Colon (tissue), 2 donors: ENCODE measurements at regions not wholly inside any gene's neighbourhood (a gene's known extent, or its start where the extent isn't known, plus 50 kb on each side); places are given as distances from the start of the nearest gene placed in this dataset.

Experiments used
- FAIRE-seq: peaks from 2 replicates; lab custom pipeline; 2012; peaks lifted over from hg19 to GRCh38; lab: Jason Lieb, UNC
- donor health status: control.
- donor health status: control.

DNA sequence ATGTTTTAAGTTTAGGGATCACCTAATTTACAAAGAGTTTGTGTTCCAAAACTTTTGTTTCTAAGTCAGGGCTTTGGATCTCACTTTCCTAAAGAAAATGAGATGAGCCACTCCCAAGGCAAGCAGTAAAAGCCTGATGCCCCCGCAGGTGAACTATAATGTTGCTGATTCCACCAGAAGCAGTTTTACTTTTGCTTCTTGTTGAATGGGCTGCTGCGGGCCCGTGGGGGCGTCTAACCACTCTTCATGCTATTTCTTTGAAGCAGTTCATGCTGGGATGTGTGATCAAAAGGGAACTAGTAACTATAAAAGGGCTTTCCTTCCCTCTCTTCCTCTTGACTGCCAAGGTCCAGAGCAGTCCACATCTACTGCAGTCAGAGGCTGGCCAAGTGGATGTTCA lies 118.7 kb upstream of the NEBL start:
- FAIRE-seq = no peak

DNA sequence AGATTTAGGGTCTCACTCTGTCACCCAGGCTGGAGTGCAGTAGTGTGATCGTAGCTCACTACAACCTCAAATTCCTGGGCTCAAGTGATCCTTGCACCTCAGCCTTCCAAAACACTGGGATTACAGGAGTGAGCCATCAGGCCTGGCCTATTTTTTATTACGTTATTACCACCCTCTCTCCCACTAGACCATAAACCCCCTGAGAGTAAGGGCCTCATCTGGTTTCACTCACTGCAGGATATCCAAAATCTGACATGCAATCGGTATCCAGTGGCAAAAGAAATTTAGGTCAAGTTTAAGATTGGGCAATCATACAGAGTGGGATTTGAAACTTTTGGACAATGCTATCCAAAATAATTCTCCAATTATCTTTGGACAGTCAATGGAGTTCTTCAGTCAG lies 117.0 kb upstream of the NEBL start:
- FAIRE-seq = no peak

DNA sequence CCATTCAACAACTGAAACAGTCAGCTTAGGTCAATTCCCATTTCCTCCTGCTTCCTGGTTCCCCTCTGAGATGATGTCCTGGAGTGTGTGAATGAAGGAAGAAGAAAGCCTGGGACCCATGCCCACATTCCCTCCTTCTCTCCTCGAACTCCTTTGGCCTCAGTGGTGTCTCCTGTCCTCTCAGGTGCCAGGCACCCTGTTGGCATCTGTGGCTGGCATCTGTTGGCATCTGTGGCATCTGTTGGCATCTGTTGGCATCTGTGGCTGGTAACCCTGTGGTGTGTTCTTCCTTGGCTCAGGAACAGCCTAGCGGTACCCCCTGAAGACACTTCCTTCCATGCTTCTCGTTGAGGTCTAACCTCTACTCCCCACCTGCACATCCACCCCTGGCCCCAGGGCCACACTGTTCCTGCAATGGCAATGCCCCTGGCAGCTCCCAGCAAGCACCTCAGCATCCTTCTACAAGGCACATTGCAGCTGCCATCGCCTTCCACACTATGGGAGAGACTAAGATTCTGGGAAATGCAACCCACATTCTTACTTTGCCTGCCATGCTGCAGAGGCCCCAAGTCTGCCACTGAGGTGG lies 114.4 kb upstream of the NEBL start:
- no peak for FAIRE-seq

DNA sequence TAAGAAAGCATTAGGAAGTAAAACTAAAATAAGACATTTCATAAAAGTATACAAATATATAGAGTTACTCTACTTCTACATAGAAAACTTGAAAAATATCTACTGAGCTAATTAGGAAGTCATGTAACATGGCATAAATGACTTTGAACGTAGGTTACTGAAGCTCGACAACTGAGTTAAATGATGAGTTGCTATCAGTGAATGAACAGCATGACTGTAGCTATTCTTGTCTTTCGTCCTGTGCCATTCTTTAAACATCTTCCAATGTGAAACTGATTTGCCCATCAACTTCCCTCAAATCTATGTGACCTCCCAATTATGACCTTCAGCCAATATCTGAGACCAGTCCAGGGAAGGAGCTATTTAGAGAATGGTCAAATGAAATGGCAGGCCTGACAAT lies 113.5 kb upstream of the NEBL start:
- no peak for FAIRE-seq

DNA sequence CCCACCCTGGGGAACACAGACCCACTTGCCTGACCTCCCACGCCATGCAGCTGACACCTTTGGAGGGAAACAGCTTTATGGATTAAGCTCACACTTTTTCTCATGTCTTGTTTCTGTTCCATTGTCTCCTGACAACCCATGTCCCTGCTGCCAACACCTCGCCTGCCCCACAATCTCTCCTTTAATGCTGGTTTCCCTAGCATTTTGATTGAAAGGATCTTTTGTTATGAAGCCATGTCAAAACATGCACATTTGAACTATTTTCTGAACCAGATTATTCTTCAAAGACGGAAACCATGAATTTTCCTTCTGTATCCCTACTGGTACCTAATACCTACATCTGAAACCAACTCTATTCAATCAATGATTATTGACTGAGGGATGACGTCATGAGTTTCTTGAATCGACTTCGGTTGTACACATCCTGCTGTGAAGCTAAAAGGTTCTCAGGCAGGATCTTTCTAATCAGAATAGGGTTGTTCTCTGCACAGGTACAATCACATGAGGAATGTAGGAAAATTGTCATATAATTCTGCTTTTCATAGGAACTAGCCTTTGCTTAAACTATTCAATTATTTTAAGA lies 106.2 kb upstream of the NEBL start:
- no peak for FAIRE-seq

DNA sequence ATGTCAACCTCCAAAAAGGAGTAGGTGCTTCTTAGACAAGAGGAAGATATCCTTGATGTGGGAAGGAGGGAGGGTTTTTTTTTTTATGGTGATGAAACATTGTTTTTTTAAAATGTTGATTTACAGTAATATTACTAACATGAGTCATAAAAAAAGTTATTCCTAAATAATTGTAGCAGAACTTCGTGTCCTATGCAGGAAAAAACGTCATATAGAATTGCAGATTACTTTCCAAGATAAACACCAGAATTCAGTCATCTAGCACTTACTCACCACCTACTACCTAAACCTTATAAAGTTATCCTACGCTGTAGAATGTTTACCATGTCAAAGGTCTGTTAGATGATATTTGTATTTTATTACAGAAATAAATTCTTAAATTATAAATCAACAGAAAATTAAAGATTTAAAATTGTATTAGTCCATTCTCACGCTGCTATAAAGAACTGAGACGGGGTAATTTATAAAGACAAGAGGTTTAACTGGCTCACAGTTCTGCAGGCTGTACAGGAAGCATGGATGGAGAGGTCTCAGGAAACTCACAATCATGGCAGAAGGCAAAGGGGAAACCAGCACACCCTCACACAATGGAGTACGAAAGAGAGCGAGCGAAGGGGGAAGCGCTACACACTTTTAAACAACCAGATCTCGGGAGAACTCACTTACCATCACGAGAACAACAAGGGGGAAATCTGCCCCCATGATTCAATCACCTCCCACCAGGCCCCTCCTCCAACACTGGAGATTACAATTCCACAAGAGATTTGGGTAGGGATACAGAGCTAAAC lies 105.2 kb upstream of the NEBL start:
- no peak for FAIRE-seq

DNA sequence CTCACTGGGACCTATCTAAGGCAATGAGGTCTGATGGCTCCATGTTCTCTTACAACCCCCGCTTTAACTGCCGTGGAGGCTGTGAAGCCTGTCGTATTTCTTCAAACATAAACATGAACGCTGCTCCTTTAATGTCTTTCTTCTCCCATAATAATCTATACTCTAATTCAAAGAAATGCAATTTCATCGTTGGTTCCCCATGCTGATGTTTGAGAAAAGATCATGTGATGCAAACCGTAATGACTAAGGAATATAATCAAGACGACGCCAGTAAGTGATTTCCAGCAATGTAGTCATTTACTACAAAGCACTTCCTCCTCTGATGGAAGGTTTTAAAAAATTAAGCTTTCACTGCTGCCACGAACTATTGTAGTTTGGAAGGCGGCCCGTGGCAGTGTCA lies 102.6 kb upstream of the NEBL start:
- no peak for FAIRE-seq

DNA sequence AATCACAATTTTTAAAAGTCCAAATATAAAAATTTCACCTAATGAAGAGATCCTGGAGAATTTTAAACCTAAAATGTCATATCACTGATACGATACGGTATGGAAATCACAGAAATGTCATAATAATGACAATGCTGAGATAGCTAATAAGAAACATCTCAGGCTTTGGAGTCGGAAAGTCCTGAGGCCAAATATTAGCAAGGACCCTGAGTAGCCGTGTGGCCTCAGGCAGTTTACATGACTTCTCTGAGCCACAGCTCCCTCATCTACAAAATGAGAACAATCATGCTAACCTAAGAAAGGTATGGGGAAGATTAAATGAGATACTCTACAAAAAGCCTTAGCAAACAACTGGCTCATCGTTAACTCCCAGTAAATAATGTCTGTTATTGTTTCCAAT lies 100.9 kb upstream of the NEBL start:
- no peak for FAIRE-seq

DNA sequence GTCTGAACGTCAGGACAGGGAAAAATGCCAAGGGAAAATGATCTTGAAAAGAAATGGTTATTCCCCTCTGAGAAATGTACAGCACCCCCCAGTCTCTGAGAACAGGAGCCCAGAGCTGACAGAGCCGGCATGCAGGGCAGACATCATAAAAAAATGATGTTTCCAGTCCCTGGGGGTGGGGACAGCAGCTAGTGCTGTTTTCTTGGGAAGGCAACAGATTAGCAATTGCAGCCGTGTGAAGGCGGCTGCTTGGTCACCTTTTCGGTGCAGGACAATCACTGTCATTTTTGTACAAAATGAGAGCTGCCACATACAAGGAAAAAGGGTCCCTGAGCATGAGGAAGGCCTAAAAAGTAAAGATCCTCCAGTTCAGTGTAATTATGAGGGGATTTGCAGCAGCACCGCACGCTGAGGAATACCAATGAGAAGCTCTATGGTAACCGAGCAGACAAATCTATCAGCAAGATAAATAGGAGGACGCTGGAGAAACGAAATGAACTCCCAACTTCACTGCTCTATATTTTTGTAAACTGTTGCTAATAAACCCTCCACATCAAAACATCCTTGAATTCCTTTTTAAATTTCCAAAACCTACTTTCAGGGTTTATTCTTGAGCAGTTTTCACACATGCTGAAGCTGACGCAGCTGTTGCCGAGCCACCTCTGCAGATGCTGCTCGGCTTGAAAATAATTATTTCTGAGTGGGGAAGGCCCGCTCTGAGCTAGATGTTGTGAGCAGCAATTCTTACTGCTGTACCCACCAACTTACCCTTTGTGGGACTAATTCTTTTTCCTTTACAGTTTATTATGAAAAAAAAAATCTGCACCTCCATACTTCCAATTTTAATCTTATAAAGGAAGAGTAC lies 98.2 kb upstream of the NEBL start:
- no peak for FAIRE-seq

DNA sequence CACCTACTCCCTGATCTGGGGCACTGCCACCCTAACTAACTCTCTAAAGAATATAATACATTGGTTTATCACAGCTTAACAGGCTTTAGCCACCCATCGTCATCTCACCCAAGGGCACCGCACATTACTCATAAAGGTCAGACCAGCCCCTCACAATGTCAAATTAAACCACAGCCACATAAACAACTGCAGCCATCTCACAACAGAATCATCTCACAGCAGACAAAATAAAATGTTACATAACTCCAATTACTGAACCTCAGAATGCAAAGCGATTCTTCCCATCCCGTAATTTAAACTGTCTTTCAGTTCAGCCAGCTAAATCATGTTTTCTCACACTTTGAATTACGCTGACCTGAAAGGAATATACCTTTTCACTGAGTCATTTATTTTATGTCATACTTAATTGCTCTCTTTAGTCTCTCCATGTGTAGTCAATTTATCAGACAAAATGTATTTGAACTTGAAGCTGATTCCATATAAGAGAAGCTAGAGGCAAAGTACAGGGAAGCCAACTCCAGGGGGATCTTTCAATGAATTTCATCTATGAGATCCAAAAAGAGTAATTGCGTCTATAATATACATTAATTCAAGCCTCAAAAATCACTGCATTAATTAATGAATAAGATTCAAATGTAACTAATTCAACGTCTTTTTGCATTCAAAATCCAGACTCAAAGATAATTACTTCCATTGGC lies 96.9 kb upstream of the NEBL start:
- no peak for FAIRE-seq

DNA sequence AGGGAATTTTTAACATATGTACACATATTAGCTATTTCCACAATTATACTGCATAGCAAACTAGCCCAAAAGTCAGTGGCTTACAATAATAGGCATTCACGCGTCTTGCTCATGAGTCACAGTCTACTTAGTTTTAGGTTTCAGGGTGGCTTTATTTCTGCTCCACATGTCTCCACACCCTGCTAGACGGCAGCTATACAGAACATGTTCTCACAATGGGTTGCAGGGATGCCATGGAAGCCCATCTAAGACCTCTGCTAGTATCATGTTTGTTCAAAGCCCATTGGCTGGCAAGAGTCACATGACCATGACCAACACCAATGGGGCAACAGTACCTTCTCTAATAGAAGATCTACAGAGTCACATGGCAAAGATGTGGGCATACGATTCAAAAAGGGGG lies 96.3 kb upstream of the NEBL start:
- FAIRE-seq = no peak

DNA sequence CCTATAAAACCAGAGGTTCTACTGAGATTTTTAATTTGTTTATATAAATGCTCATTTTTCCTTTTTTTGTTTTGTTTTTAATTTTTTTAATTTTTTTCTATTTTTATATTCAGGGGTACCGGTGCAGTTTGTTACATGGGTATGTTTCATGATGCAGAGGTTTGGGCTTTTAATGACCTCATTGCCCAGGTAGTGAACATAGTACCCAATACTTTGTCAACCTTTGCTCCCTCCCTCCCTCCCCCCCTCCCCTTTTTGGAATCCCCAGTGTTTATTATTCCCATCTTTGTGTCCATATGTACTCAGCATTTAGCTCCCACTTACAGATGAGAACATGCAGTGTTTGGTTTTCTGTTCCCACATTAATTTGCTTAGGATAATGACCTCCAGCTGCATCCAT lies 94.4 kb upstream of the NEBL start:
- no peak for FAIRE-seq

DNA sequence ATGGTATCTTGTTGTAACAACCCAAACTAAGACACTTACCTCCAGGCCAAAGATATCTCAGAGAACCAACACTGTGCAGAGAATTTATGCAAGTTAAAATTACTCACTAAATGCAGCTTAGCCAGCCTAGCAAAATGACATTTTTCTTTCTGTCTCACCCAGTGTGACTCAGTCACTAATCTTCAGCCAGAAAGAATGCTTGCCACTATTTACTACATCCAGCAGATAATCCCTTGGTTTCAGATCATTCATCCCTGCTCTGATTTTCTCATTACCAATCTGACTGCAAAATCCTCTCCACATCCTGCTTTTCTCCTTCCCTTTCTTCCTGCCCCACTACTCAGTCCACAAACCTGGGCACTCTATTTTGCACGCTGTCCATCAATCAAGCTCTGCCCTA lies 93.5 kb upstream of the NEBL start:
- no peak for FAIRE-seq

DNA sequence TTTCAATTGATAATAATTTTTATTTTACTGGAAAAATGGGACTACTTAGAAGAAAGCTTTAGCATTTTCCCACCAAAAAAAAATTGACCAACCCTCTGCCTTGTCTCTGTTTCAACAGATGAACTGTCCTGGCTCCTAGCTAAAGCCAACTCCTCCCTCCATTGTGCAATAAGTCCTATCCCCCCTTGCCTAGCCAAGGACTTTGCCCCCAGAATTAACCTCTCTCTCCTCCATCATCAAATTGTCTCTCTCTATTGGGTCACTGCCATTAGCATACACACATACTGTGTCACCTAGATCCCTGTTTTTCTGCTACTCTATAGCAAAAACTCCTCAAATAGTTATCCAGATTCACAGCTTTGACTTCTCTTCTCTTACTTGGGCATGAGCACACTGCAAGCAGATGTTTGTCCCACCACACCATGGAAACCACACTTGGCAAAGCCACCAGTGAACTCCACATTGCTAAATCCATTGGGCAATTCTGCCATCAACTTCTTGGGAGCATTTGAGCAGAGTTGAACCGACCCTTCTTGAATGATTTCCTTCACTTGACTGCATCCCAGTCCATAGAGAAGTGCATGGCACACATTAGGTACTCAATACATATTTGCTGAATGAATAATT lies 91.4 kb upstream of the NEBL start:
- FAIRE-seq = no peak

DNA sequence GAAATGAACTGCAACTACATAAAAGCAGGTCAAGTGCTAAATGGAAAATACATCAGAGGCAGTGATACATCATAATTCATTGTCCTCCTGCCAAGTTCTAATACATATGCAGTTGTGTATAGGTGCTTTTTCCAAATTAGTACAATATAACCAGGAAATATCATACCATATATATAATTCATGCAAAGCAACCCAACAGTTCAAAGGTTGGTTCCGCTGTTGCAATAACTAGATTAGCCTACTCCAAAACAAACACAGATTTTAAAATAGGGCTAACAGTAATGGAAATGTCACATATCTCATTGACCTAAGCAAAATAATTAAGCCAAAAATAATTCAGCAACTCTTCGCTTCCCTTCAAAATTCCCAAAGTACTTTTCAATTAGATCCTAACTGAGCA lies 88.9 kb upstream of the NEBL start:
- no peak for FAIRE-seq

DNA sequence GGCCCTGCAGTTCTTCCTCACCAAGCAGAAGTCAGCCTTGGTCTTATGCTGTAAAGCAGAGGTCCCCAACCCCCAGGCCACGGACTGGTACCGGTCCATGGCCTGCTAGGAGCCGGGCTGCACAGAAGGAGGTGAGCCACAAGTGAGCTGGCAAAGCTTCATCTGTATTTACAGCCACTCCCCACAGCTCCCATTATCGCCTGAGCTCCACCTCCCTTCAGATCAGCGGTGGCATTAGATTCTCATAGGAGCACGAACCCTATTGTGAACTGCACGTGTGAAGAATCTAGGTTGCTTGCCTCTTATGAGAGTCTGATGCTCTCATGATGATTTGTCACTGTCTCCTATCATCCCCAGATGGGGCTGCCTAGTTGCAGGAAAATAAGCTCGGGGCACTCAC lies 87.6 kb upstream of the NEBL start:
- FAIRE-seq = no peak

DNA sequence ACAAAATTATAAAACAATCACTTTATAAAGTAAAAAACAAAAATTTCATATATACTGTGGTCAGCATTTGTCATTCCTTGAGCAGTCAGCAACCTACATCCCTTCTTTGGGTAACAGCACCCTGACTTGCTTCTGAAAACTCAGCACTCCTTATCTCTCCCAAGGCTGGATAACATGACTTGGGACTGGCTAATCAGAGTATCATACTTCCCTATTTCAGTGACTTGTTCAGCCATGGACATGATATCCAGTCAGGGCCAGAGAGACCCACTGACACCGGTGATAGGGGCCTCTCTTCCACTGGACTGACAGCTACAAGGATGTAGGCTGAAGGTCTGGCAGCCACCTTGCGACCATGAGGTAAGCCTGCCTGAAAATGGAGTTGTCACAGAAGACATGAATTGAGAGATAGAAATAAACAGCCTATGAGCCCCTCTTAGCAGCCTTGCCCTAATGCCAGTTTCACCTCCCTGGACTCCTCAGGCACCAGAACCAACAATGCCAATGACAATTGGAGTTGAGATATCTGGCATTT lies 84.4 kb upstream of the NEBL start:
- FAIRE-seq = no peak

DNA sequence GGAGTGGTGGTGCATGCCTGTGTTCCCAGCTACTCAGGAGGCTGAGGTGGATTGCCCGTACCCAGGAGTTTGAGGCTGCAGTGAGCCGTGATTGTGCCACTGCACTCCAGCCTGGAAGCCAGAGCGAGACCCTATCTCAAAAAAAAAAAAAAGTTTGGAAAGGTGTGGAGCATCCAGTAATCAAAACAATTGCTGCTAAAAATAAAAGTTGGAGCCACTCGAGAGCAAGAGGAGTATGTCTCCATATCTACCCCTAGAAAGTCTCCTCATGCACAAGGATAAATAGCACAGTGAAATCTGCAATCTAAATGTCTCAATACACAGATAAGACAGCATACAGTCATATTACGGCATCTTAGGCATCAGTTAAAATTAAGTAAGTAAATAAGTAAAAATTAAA lies 81.5 kb upstream of the NEBL start:
- FAIRE-seq = no peak

DNA sequence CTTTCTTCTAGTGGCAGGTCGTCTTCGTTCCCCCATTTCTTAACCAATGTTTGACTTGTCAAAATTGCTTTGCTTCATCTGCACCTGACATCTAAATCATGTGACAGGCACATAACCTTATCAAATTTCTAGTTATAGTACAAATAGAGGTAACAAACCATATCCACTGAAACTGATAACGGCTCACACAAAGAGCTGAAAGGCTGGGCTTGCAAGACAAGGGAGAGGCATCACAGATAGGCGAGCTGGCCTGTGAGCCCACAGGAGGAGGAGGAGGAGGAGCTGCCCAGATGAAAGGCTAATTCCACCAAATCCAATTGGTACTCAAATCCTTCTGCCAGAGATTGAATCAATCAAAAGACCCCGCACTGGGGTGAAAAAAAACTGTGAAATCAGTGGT lies 80.2 kb upstream of the NEBL start:
- no peak for FAIRE-seq

DNA sequence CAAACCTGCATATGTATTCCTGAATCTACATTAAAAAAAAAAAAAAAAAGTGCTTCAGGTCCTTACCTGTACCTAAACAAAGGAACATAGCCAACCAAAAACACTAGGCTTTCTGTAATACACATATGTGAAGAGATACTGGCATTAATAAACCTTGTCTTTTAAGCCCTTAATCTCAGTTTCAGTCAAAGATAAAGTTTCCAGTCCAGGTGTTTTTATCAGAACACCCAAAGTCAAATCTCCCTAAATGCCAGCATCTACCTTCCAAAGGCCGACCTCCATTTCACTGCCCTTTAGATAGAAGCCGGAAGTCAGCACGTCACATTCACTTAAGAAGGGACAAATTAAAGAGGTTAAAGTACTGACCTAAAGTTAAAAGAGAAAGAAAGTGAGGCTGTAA lies 79.8 kb upstream of the NEBL start:
- FAIRE-seq = no peak

DNA sequence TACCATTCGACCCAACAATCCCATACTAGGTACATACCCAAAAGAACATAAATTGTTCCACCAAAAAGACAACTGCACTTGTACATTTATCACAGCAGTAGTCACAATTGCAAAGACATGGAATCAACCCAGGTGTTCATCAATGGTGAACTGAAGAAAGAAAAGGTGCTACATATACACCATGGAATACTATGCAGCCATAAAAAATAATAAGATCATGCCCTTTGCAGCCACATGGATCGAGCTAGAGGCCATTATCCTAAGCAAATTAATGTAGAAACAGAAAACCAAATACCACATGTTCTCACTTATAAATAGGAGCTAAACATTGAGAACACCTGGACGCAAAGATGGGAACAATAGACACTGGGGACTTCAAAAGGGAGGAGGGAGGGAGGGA lies 79.3 kb upstream of the NEBL start:
- FAIRE-seq = no peak

DNA sequence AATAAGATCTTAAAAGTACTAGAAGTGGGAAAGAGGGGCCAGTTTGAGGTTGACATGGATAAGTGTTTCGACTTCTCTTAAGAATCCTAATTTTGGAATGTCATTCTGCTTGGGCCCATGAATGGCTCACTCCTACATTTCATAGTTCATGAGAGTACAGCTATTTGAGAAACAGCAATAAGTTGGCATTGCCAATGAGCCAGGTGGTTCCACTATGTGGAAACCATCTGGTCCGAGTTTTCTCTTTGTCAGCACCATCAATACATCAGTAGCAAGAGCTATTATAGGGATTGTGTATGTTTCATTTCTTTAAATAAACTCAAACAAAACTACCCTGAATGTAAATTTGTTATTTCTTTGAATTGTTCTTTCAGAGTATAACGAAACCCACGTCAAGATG lies 78.1 kb upstream of the NEBL start:
- no peak for FAIRE-seq
